ENCODE measurements at regions not wholly inside any gene's neighbourhood (a gene's known extent, or its start where the extent isn't known, plus 50 kb on each side); places are given as distances from the start of the nearest gene placed in this dataset.
"Not testable (repeated sequence)": the region's sequence is repeated elsewhere in the genome, so short reads cannot be mapped to it uniquely, and the experiment has no call there.

- TF ChIP-seq, protein P1, sequence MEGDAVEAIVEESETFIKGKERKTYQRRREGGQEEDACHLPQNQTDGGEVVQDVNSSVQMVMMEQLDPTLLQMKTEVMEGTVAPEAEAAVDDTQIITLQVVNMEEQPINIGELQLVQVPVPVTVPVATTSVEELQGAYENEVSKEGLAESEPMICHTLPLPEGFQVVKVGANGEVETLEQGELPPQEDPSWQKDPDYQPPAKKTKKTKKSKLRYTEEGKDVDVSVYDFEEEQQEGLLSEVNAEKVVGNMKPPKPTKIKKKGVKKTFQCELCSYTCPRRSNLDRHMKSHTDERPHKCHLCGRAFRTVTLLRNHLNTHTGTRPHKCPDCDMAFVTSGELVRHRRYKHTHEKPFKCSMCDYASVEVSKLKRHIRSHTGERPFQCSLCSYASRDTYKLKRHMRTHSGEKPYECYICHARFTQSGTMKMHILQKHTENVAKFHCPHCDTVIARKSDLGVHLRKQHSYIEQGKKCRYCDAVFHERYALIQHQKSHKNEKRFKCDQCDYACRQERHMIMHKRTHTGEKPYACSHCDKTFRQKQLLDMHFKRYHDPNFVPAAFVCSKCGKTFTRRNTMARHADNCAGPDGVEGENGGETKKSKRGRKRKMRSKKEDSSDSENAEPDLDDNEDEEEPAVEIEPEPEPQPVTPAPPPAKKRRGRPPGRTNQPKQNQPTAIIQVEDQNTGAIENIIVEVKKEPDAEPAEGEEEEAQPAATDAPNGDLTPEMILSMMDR (conservative IDR thresholded peaks at IDR 0.05) = not testable (repeated sequence)
- not testable (repeated sequence) for TF ChIP-seq EZH2 (IDR thresholded peaks at IDR 0.05; ENCODE audit: low read depth)
These were observed 70.1 kb upstream of the PTPN20 start for GRCh38 chr10:46841051-46841593.
